Stimulated activated CD4-positive, alpha-beta T cell treated with anti-CD3 and anti-CD28 coated beads, Interleukin-4, amount 100 ng/mL, for 48 hours (primary cell): ENCODE measurements at regions not wholly inside any gene's neighbourhood (a gene's known extent, or its start where the extent isn't known, plus 50 kb on each side); places are given as distances from the start of the nearest gene placed in this dataset.
"Not testable (repeated sequence)": the region's sequence is repeated elsewhere in the genome, so short reads cannot be mapped to it uniquely, and the experiment has no call there.

Experiments
- DNase-seq, 2 donors: peaks; one replicate each; pipeline ENCODE4 v3.0.0-alpha.2; 2020; ENCODE audit warnings: low read depth in 2 of 2

GRCh38 chr9:108074900-108075299 is 585.3 kb upstream of the KLF4 start:
- DNase-seq, result no peak

- DNase-seq, result no peak
Observed at GRCh38 chr9:108073823-108074222, 584.3 kb upstream of the KLF4 start.

- DNase-seq, result no peak
Observed at GRCh38 chr9:108072740-108073139, 583.2 kb upstream of the KLF4 start.

- no peak for DNase-seq
Observed at GRCh38 chr9:108070861-108071260, 581.3 kb upstream of the KLF4 start.

GRCh38 chr9:108069991-108070390 is 580.4 kb upstream of the KLF4 start:
- no peak for DNase-seq

- no peak for DNase-seq
Observed at GRCh38 chr9:108062680-108063079, 573.1 kb upstream of the KLF4 start.

GRCh38 chr9:108060175-108060574 is 570.6 kb upstream of the KLF4 start:
- DNase-seq, result no peak

GRCh38 chr9:108058135-108058814 is 568.7 kb upstream of the KLF4 start:
- DNase-seq, result no peak

GRCh38 chr9:108057421-108058134 is 568.0 kb upstream of the KLF4 start:
- DNase-seq, result no peak

GRCh38 chr9:108056805-108057386 is 567.3 kb upstream of the KLF4 start:
- no peak for DNase-seq

- DNase-seq, result no peak
Observed at GRCh38 chr9:108056084-108056804, 566.7 kb upstream of the KLF4 start.

- no peak for DNase-seq
Observed at GRCh38 chr9:108054131-108054630, 564.6 kb upstream of the KLF4 start.

GRCh38 chr9:108053555-108054061 is 564.0 kb upstream of the KLF4 start:
- DNase-seq, result no peak

- no peak for DNase-seq
Observed at GRCh38 chr9:108052431-108053080, 563.0 kb upstream of the KLF4 start.

- no peak for DNase-seq
Observed at GRCh38 chr9:108050894-108051293, 561.3 kb upstream of the KLF4 start.

GRCh38 chr9:108049671-108050494 is 560.3 kb upstream of the KLF4 start:
- DNase-seq, result no peak

- no peak for DNase-seq
Observed at GRCh38 chr9:108049026-108049607, 559.5 kb upstream of the KLF4 start.

GRCh38 chr9:108048406-108049025 is 558.9 kb upstream of the KLF4 start:
- no peak for DNase-seq

- not testable (repeated sequence) for DNase-seq
Observed at GRCh38 chr9:108047777-108048176, 558.2 kb upstream of the KLF4 start.

- no peak for DNase-seq
Observed at GRCh38 chr9:108047264-108047663, 557.7 kb upstream of the KLF4 start.
